ENCODE measurements at regions not wholly inside any gene's neighbourhood (a gene's known extent, or its start where the extent isn't known, plus 50 kb on each side); places are given as distances from the start of the nearest gene placed in this dataset.
A peak's percentile ranks its signal among the peaks of the same experiment; 100 is the strongest.

GRCh38 chr21:31531967-31532366 lies 127.5 kb upstream of the SOD1 start:
- Histone ChIP-seq H3K4me3 (no peak overlapping the region), H3K36me3 (no peaks in the 10 kb centered on the region), H3K9me3 (no peaks in the 10 kb centered on the region), H3K27me3 (no peaks in the 10 kb centered on the region), H3K4me1 (no peaks in the 10 kb centered on the region), H3K27ac (no peak overlapping the region)
- ATAC-seq (peak in 1 of 4 donors; percentile 41), FAIRE-seq (no peak), DNase-seq (no peak)
- WGBS, 2 donors, result 66 to 86% methylated on average over 1 of the region's 1 CpG
- no peak for TF ChIP-seq CTCF (IDR thresholded peaks at IDR 0.05)
- intact Hi-C loops (cut with DNase I), result no loop called here

- ATAC-seq (peak; percentile 24 to 87 (median 73)), DNase-seq (peak in 5 of 6 donors; percentile 35 to 79 (median 58))
These were observed 128.4 kb upstream of the SOD1 start for GRCh38 chr21:31530897-31531705.

GRCh38 chr21:31530364-31530763 lies 129.1 kb upstream of the SOD1 start:
- H3K27ac ChIP-seq, result no peak overlapping the region
- no peak for TF ChIP-seq CTCF (IDR thresholded peaks at IDR 0.05)
- DNase-seq, result no peak
- no peaks in the 10 kb centered on the region for H3K36me3 ChIP-seq
- no peak overlapping the region for H3K4me3 ChIP-seq
- H3K4me1 ChIP-seq, result no peaks in the 10 kb centered on the region
- H3K9me3 ChIP-seq, result no peaks in the 10 kb centered on the region
- ATAC-seq, result no peak
- intact Hi-C loops (cut with DNase I), result no loop called here
- FAIRE-seq, result no peak
- H3K27me3 ChIP-seq, result no peaks in the 10 kb centered on the region
- 75 to 87% methylated on average over 9 of the region's 9 CpGs for whole genome bisulfite sequencing, 2 donors

More at GRCh38 chr21:31530897-31531705, 128.4 kb upstream of the SOD1 start:
- no peak overlapping the region for H3K4me3 ChIP-seq
- no peaks in the 10 kb centered on the region for H3K9me3 ChIP-seq
- no peaks in the 10 kb centered on the region for H3K4me1 ChIP-seq
- no peak for FAIRE-seq
- intact Hi-C loops (cut with DNase I), result no loop called here
- H3K27ac ChIP-seq, result no peak overlapping the region
- WGBS, 2 donors, result 34 to 39% methylated on average over 10 of the region's 10 CpGs
- no peak for TF ChIP-seq CTCF (IDR thresholded peaks at IDR 0.05)
- no peaks in the 10 kb centered on the region for H3K36me3 ChIP-seq
- no peaks in the 10 kb centered on the region for H3K27me3 ChIP-seq

- FAIRE-seq (no peak), ATAC-seq (no peak), DNase-seq (no peak)
- intact Hi-C loops (cut with DNase I), result no loop called here
- no peak for TF ChIP-seq CTCF (IDR thresholded peaks at IDR 0.05)
- Histone ChIP-seq H3K4me3 (no peak overlapping the region), H3K36me3 (no peaks in the 10 kb centered on the region), H3K9me3 (no peaks in the 10 kb centered on the region), H3K27me3 (no peaks in the 10 kb centered on the region), H3K27ac (no peak overlapping the region), H3K4me1 (no peaks in the 10 kb centered on the region)
- WGBS, 2 donors, result 13 to 22% methylated on average over 1 of the region's 1 CpG
These were observed 130.1 kb upstream of the SOD1 start for GRCh38 chr21:31529406-31529805.

- 80 to 88% methylated on average over 4 of the region's 4 CpGs for WGBS, 2 donors
These were observed 133.5 kb upstream of the SOD1 start for GRCh38 chr21:31526040-31526439.

More at GRCh38 chr21:31526040-31526439, 133.5 kb upstream of the SOD1 start:
- H3K27me3 ChIP-seq, result no peaks in the 10 kb centered on the region
- H3K36me3 ChIP-seq, result no peaks in the 10 kb centered on the region
- intact Hi-C loops (cut with DNase I), result no loop called here
- no peak for FAIRE-seq
- no peak for DNase-seq
- no peaks in the 10 kb centered on the region for H3K4me1 ChIP-seq
- TF ChIP-seq CTCF (IDR thresholded peaks at IDR 0.05), result no peak
- no peak overlapping the region for H3K4me3 ChIP-seq
- H3K9me3 ChIP-seq, result no peaks in the 10 kb centered on the region
- no peak for ATAC-seq
- no peak overlapping the region for H3K27ac ChIP-seq
